ENCODE measurements at regions not wholly inside any gene's neighbourhood (a gene's known extent, or its start where the extent isn't known, plus 50 kb on each side); places are given as distances from the start of the nearest gene placed in this dataset.

DNA sequence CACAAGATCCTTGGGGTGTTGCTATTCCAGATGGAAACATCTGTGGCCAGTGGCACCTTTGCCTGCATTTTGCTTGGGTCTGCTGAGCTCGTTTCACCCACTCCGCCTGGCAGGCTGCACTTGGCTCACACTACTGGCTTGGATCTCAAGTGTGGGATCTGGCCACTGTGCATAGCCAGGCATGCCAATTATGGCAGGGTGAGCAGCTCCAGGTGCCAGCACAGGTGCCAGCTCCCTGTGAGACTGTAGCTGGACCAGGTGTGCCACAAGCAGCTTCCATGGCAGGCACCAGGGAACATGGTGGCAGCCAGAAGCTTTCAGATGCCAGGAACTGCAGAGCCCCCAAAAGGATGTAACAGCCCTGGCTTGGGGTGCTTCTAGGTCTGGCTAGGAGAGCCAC, 463.8 kb upstream of the PABPC4L start:
- no peak for TF ChIP-seq POLR2AphosphoS5 (IDR thresholded peaks at IDR 0.05; ENCODE audit: borderline replicate concordance, low read depth, low read length)
- no peak for TF ChIP-seq EZH2 (IDR thresholded peaks at IDR 0.05)
- TF ChIP-seq FOXP2 (optimal IDR thresholded peaks at IDR 0.05; ENCODE audit: control extremely low read depth, extremely low read length, insufficient read depth): no peak

Data from SK-N-MC (cell line).